Hematopoietic multipotent progenitor cell treated with erythropoietin and hydrocortisone succinate and interleukin-3 and kit ligand, for 8 days (in vitro differentiated cells): ENCODE measurements at regions not wholly inside any gene's neighbourhood (a gene's known extent, or its start where the extent isn't known, plus 50 kb on each side); places are given as distances from the start of the nearest gene placed in this dataset.
A peak's percentile ranks its signal among the peaks of the same experiment; 100 is the strongest.

Experiments used
- DNase-seq: peaks from one replicate; pipeline ENCODE4 v3.0.0-alpha.2; 2015

DNA sequence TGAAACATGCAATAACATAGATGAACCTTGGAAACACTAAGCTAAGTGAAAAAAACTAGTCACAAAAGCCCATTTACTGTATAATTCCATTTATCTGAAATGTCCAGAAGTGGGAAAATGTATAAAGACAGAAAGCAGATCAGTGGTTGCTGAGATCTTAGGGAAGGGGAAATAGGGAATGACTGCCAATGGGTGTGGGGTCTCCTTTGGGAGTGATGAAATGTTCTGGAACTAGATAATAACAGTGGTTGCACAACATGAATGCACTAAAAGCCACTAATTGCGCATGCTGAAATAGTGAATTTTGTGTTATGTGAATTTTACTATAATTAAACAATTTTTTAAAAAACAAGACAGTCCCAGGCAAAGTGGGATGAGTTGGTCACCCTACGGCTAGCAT, 472.8 kb downstream of the CCDC171 start:
- DNase-seq, result no peak

GRCh38 chr9:16026886-16027285, 474.0 kb downstream of the CCDC171 start:
- no peak for DNase-seq

- no peak for DNase-seq
Observed at GRCh38 chr9:16028548-16028947, 475.7 kb downstream of the CCDC171 start.

DNA sequence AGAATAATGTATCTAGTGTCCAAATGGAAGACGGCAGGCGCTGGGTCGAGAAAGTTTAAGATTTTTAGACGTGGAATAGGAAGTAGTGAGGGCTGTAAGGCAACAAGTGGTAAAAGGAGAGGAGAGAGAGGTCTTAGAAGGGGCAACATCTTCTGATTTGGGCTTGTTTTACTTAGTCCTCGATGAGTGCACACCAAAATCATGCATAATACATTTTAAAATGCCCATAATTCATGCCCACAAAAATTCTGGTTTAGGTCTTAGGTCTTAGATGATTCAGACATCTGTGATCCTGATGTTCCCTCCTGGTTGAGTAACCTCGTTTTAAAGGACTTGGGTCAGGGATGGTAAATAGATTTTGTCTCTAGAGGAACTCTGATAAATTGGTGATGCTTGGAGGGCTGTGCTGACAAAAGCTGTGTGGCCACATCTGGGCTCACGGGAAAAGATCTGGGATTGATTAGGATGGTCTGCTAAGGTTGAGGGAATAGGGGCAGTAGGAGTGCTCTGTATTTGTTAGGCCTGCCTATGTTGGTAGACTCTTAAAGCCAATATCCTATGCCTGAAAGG, 476.3 kb downstream of the CCDC171 start:
- DNase-seq, result no peak

GRCh38 chr9:16029796-16030363, 477.0 kb downstream of the CCDC171 start:
- DNase-seq, result no peak

DNA sequence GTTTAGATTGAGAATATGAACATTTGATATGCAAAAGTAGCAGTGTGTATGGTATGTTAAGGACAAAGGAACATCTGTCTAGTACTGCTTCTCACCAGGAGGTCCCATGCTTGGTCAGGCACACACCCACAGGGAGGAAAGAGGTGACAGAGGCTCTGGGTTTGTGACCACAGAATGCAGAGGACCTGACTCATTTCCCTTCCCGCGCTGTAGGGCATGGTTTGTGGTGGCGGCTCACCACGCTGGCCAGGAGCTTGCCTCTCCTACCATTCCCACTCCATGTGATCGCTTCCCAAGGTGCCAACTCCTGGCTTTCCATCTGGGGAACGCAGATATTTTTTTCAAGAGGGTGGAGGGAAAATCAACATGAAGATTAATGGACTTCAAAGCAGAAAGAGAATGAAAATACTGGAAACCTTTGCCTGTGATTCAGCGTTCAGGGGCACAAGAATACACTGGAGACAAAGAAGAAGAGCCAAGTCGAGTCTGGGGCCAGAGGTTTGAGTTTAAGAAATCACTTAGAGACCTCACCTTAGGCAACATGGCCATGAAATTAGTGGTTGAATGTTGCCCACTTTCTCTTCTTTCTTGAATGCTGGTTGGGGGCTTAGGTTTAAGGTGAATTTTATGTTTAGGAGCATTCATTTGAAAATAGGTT, 477.8 kb downstream of the CCDC171 start:
- DNase-seq, result peak; percentile 5

- no peak for DNase-seq
Observed at GRCh38 chr9:16031486-16031885, 478.6 kb downstream of the CCDC171 start.

DNA sequence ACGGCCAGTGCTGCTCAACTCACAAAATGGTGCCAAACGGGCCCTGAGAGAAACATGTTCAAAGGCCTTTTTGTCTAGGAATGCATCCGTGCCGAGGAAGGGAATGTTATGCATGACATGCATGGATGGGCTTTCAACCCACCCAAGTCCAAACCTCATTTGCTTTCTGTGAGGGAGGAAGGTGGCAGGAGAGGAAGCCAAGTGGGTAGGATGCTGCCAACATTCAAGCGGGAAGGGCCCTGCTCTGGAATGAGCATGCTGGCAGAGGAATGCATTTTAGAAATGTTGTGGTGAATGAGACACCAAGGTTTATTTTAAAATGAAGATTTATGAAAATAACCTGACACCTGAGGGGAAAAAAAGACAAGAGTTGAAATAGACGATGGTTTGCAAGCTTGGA, 479.1 kb downstream of the CCDC171 start:
- DNase-seq, result no peak

DNA sequence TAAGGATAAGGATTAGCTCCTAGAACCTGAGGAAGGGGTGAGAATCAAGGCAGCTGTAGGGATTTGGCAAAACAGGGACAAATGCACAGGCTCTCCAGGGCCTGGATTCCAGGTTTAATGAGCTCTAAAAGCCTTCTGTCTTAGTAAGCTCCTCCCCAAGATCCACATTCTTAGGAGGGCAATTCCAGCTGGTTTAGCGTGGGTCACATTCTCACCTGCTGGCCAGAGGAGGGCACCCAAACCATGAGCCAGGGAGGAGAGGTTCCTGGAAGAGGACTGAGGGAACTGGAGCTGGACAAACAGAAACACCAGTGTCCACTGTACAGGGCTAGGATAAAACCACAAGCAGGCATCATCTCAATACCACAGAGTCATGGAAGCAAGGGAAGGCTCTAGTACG, 480.0 kb downstream of the CCDC171 start:
- no peak for DNase-seq

GRCh38 chr9:16033253-16033652, 480.4 kb downstream of the CCDC171 start:
- DNase-seq, result no peak

GRCh38 chr9:16033921-16034691, 481.3 kb downstream of the CCDC171 start:
- no peak for DNase-seq

GRCh38 chr9:16039218-16039987, 486.6 kb downstream of the CCDC171 start:
- peak; percentile 13 for DNase-seq

- DNase-seq, result no peak
Observed at GRCh38 chr9:16039988-16040761, 487.3 kb downstream of the CCDC171 start.

DNA sequence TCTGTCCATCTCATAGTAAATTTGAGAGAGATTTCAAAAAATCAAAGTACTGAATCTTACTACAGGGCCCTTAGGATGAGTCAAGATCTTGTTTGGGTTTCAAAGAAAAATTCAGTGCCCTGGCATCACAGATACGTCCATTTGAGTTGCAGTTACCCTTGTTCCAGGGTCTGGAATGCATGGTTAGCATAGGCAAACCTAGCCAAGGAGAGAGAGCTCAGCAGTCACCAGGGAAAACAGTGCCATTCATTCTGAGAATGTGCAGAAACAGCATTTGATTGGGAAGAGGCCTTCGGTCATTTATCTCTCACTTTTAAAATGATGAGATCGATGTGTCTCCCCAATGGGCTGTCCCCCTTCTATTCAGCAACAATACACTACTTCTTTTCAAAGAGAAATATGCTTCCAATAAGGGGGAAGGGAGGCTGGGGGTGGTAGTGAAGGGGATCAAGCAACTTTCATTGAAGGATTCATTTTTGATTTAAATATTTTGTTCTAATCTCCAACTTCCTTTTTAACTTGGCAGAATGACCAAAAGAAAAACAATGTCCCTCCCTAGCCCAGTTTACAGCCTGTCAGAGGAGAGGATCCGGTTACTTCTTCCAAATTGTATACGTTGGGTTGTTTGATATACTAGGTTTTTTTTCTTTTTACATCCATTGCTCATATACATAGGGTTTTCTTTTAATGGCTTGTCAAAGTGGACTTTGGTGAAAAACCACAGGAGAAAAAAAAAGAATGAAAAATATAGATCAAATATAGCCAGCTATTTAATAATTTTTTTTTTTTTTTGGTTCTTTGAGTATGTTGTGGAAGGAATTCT, 491.1 kb downstream of the CCDC171 start:
- DNase-seq, result no peak

DNA sequence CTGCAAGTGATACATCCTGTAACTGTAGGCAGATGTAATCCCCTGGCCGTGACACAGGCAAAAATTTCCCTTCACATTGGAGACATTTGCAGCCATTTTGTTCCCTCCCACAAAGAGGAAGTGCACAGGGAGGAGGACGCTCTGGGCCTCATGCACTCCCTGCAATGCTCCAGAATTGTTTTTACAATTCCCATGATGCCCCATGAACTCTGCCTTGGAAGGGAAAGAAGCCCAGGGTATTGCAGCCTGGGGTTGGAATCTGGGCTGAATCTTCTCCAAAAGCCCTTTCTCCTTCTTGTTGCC, 491.7 kb downstream of the CCDC171 start:
- no peak for DNase-seq

GRCh38 chr9:16045651-16046280, 492.9 kb downstream of the CCDC171 start:
- DNase-seq, result no peak

GRCh38 chr9:16046713-16047112, 493.9 kb downstream of the CCDC171 start:
- DNase-seq, result no peak

- no peak for DNase-seq
Observed at GRCh38 chr9:16048129-16048528, 495.3 kb downstream of the CCDC171 start.

- no peak for DNase-seq
Observed at GRCh38 chr9:16052146-16052545, 499.3 kb downstream of the CCDC171 start.

DNA sequence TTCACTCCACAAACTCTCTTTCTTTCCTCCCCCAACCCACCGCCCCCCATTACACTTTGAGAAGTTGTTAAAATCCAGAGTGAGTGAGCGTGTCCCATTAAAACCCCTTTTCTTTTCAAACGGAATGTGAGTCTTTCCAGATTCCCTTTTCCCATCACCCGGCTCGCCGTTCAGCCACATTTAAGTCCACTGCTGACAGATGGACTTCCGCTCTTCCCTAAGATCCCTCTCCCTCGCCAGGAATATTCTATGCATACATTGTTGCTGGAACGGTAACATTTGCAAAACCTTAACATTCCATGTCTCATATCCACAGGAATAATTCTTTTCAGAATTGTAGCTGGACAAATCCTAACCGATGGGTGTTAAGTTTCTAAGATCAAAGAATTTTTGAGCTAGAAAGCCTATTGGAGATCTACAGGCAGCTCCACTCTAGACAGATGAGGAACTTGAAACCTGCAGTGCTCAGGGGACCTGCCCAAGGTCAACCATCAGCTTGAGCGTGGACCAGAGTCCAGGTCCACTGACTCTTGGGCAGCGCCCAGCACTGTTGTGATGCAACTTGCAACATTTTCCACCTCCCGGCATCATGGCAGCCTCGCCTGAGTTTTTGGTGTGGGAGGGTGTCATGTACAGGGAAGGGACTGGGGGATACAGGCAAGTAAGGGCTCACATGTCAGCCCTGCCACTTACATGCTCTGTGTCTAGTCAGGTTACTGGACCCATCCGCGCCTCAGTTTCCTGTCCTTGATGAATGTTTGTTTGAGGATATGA, 500.1 kb downstream of the CCDC171 start:
- no peak for DNase-seq
